ENCODE measurements at regions not wholly inside any gene's neighbourhood (a gene's known extent, or its start where the extent isn't known, plus 50 kb on each side); places are given as distances from the start of the nearest gene placed in this dataset.

DNA sequence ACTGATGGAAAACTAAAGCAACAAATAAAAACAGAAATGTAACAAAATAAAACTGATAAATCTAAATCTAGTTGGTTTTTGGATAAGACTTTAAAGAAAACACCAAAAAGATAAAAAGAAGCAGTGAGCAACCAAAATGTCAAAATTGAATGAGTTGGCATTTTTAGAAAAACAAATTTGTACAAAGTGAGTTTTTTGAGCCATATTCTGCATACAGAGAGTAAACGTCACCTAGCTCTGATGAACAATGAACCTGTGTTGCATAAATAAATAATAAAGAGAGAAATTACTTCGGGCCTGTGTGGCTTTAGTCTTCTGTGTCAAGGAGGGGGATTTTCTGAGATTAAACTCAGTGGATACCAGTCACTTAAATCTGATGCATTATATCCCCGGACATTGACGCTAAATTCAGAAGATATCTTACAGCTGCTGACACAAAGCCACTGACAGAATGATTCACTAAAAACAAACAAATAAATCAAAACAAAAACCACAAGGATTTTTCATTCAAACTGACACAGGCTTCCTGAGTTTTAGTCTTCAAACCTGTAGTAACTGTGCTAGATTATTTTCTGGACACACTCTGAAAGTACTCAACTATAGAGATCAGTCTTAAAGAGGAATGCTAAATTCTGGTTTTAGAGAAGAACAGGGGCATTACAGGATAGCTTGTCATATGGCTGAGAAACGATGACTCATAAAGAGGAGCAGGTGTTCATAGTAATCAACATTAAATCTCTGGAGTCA, 403.5 kb upstream of the ST8SIA4 start:
- no peak overlapping the region for H2BK15ac ChIP-seq (ENCODE audit: low read depth, low read length)
- no peak overlapping the region for H3K27ac ChIP-seq (ENCODE audit: insufficient read length, low read depth, low read length)
- no peaks in the 10 kb centered on the region for H3K36me3 Mint-ChIP-seq (ENCODE audit: insufficient read depth in 1 of 3, low read depth in 3 of 3)
- H3T11ph ChIP-seq (ENCODE audit: low read length) = no peak overlapping the region
- no peak overlapping the region for H3K23ac ChIP-seq (ENCODE audit: insufficient read length, low read depth, low read length)
- H3K4ac ChIP-seq (ENCODE audit: low read depth, low read length) = no peak overlapping the region
- no peak for DNase-seq
- H4K5ac ChIP-seq (ENCODE audit: insufficient read length, low read depth, low read length) = no peak overlapping the region
- no peak overlapping the region for H3K14ac ChIP-seq (ENCODE audit: insufficient read depth, low read length)
- H2BK20ac ChIP-seq (ENCODE audit: low read depth, low read length, poor library complexity, severe bottlenecking) = no peak overlapping the region
- H3K23me2 ChIP-seq (ENCODE audit: insufficient read length, low read depth, low read length, poor library complexity, severe bottlenecking) = no peaks in the 10 kb centered on the region
- H2BK5ac ChIP-seq (ENCODE audit: insufficient read length, low read length) = no peak overlapping the region
- H2AFZ ChIP-seq (ENCODE audit: low read length) = no peak overlapping the region
- H3K9me3 ChIP-seq (ENCODE audit: control insufficient read depth, low read depth, low read length) = no peaks in the 10 kb centered on the region
- no peak overlapping the region for H3K18ac ChIP-seq (ENCODE audit: insufficient read length, low read depth, low read length)
- H3K27me3 Mint-ChIP-seq (ENCODE audit: low read depth) = no peaks in the 10 kb centered on the region
- H2BK12ac ChIP-seq (ENCODE audit: insufficient read length, low read depth, low read length) = no peak overlapping the region
- H3K4me1 Mint-ChIP-seq = peaks cover 0 to under 1% of the 10 kb centered on the region in 2 experiments; a peak in 1 of 4 replicates
- no peaks in the 10 kb centered on the region for H4K20me1 ChIP-seq (ENCODE audit: control insufficient read depth, insufficient read depth, insufficient read length)
- no peak overlapping the region for H3K4me2 ChIP-seq (ENCODE audit: insufficient read depth, insufficient read length, low read length)
- no peak for TF ChIP-seq CTCF (conservative IDR thresholded peaks at IDR 0.05)
- WGBS (ENCODE audit: extremely low coverage, insufficient read length, low lambda C conversion rate) = no CpG with 5 or more reads among the region's 5 CpGs
- H3K27me3 ChIP-seq (ENCODE audit: insufficient read depth, low read length) = no peaks in the 10 kb centered on the region
- no peaks in the 10 kb centered on the region for H3K4me1 ChIP-seq (ENCODE audit: insufficient read depth, low read length)
- no peak overlapping the region for H3K27ac Mint-ChIP-seq
- H4K91ac ChIP-seq (ENCODE audit: insufficient read length, low read depth, low read length) = no peak overlapping the region
- no peaks in the 10 kb centered on the region for H3K79me2 ChIP-seq (ENCODE audit: insufficient read depth, low read length)
- H3K4me3 Mint-ChIP-seq = no peak overlapping the region
- no peak overlapping the region for H2BK120ac ChIP-seq (ENCODE audit: low read depth, low read length, poor library complexity, severe bottlenecking)
- no peaks in the 10 kb centered on the region for H3K79me1 ChIP-seq (ENCODE audit: insufficient read depth, low read depth, low read length, poor library complexity, severe bottlenecking)
- H3K9ac ChIP-seq (ENCODE audit: extremely low read depth, insufficient read length, low read length) = no peak overlapping the region
- H3K9me3 Mint-ChIP-seq = no peaks in the 10 kb centered on the region
- no peak overlapping the region for H2AK5ac ChIP-seq (ENCODE audit: insufficient read length, low read length)
- H4K8ac ChIP-seq (replicated peaks; ENCODE audit: insufficient read length, low read depth, low read length) = no peak overlapping the region
- H3K56ac ChIP-seq (ENCODE audit: insufficient read length, low read depth, low read length) = no peak overlapping the region

Data from H9 (cell line).